ENCODE measurements at regions not wholly inside any gene's neighbourhood (a gene's known extent, or its start where the extent isn't known, plus 50 kb on each side); places are given as distances from the start of the nearest gene placed in this dataset.

DNA sequence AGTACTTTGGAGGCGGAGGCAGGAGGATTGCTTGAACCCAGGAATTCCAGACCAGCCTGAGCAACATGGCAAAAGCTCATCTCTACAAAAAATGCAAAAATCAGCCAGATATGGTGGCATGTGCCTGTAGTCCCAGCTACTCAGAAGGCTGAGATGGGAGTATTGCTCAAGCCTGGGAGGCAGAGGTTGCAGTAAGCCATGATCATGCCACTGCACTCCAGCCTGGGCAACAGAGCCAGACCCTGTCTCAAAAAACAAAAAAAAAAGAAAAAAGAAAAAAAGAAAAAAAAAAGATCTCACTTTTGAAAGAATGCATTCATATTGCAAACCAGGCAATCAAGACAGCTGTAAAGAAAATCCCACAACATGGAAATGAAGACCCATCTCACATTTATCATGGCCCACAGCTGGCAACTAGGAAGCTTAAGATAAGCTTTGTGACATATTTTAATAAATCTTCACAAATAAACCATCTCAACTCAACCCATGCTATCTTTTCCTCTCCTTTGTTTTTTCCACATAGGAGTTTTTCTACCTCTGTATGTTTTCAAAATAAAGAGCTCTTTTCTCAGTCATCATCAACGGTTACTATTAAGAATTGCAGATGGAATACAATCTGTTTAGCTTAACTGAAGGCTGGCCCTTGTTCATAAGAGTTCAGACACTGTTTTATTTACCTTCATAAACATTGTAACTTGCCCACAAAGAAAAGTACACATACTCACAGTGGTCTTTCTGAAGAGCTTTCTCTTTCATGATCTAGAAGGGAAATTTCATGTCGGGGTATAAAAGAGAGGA is 137.0 kb downstream of the MREG start:
- no peak for TF ChIP-seq POLR2A (IDR thresholded peaks at IDR 0.05)
- TF ChIP-seq, protein P1, sequence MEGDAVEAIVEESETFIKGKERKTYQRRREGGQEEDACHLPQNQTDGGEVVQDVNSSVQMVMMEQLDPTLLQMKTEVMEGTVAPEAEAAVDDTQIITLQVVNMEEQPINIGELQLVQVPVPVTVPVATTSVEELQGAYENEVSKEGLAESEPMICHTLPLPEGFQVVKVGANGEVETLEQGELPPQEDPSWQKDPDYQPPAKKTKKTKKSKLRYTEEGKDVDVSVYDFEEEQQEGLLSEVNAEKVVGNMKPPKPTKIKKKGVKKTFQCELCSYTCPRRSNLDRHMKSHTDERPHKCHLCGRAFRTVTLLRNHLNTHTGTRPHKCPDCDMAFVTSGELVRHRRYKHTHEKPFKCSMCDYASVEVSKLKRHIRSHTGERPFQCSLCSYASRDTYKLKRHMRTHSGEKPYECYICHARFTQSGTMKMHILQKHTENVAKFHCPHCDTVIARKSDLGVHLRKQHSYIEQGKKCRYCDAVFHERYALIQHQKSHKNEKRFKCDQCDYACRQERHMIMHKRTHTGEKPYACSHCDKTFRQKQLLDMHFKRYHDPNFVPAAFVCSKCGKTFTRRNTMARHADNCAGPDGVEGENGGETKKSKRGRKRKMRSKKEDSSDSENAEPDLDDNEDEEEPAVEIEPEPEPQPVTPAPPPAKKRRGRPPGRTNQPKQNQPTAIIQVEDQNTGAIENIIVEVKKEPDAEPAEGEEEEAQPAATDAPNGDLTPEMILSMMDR (IDR thresholded peaks at IDR 0.05): no peak
